ENCODE measurements at regions not wholly inside any gene's neighbourhood (a gene's known extent, or its start where the extent isn't known, plus 50 kb on each side); places are given as distances from the start of the nearest gene placed in this dataset.

- peaks cover 2% of the 10 kb centered on the region for H3K9me3 ChIP-seq (ENCODE audit: severe bottlenecking)
- no peak overlapping the region for H3K27ac ChIP-seq
- no peaks in the 10 kb centered on the region for H3K27me3 ChIP-seq (ENCODE audit: insufficient read depth, low read depth, severe bottlenecking)
- no peak overlapping the region for H3K4me3 ChIP-seq (ENCODE audit: low read depth, low read length)
- H3K36me3 ChIP-seq = no peaks in the 10 kb centered on the region
- TF ChIP-seq CTCF (IDR thresholded peaks at IDR 0.05; ENCODE audit: low read depth, low read length) = no peak
- no peak for DNase-seq
Measured at GRCh38 chr5:68911840-68912690, 181.7 kb upstream of the SLC30A5 start.

- Histone ChIP-seq H3K27ac (no peak overlapping the region), H3K27me3 (ENCODE audit: insufficient read depth, low read depth, severe bottlenecking) (no peaks in the 10 kb centered on the region), H3K36me3 (no peaks in the 10 kb centered on the region), H3K4me3 (ENCODE audit: low read depth, low read length) (no peak overlapping the region), H3K9me3 (ENCODE audit: severe bottlenecking) (peaks cover 2% of the 10 kb centered on the region)
- TF ChIP-seq CTCF (IDR thresholded peaks at IDR 0.05; ENCODE audit: low read depth, low read length) = no peak
- no peak for DNase-seq
Measured at GRCh38 chr5:68915079-68915478, 178.7 kb upstream of the SLC30A5 start.

- Histone ChIP-seq H3K27ac (no peak overlapping the region), H3K27me3 (ENCODE audit: insufficient read depth, low read depth, severe bottlenecking) (no peaks in the 10 kb centered on the region), H3K4me3 (ENCODE audit: low read depth, low read length) (no peak overlapping the region), H3K36me3 (no peaks in the 10 kb centered on the region), H3K9me3 (ENCODE audit: severe bottlenecking) (peaks cover 2% of the 10 kb centered on the region)
- no peak for DNase-seq
- TF ChIP-seq CTCF (IDR thresholded peaks at IDR 0.05; ENCODE audit: low read depth, low read length) = no peak
Measured at GRCh38 chr5:68918306-68918705, 175.5 kb upstream of the SLC30A5 start.

GRCh38 chr5:68919988-68920490 lies 173.8 kb upstream of the SLC30A5 start:
- no peaks in the 10 kb centered on the region for H3K36me3 ChIP-seq
- no peaks in the 10 kb centered on the region for H3K27me3 ChIP-seq (ENCODE audit: insufficient read depth, low read depth, severe bottlenecking)
- TF ChIP-seq CTCF (IDR thresholded peaks at IDR 0.05; ENCODE audit: low read depth, low read length) = no peak
- DNase-seq = no peak
- no peak overlapping the region for H3K4me3 ChIP-seq (ENCODE audit: low read depth, low read length)
- H3K27ac ChIP-seq = no peak overlapping the region
- peaks cover 2% of the 10 kb centered on the region for H3K9me3 ChIP-seq (ENCODE audit: severe bottlenecking)

- no peak for TF ChIP-seq CTCF (IDR thresholded peaks at IDR 0.05; ENCODE audit: low read depth, low read length)
- Histone ChIP-seq H3K27me3 (ENCODE audit: insufficient read depth, low read depth, severe bottlenecking) (no peaks in the 10 kb centered on the region), H3K27ac (no peak overlapping the region), H3K4me3 (ENCODE audit: low read depth, low read length) (no peak overlapping the region), H3K36me3 (no peaks in the 10 kb centered on the region), H3K9me3 (ENCODE audit: severe bottlenecking) (peaks cover 2% of the 10 kb centered on the region)
- no peak for DNase-seq
Measured at GRCh38 chr5:68920888-68921287, 172.9 kb upstream of the SLC30A5 start.
